Neuronal stem cell (in vitro differentiated cells): ENCODE measurements at regions not wholly inside any gene's neighbourhood (a gene's known extent, or its start where the extent isn't known, plus 50 kb on each side); places are given as distances from the start of the nearest gene placed in this dataset.
A peak's percentile ranks its signal among the peaks of the same experiment; 100 is the strongest.

Source experiments
- DNase-seq: peaks from one replicate; pipeline ENCODE4 v3.0.0-alpha.2; 2013; ENCODE audit warnings: low spot score
- H2AFZ ChIP-seq: one replicate; pipeline ENCODE4 v1.6.1; 2013; ENCODE audit warnings: mild to moderate bottlenecking, low read length, inconsistent platforms
- H2AK5ac ChIP-seq: 2 replicates; pipeline ENCODE4 v1.6.1; 2013; ENCODE audit warnings: low read depth, mild to moderate bottlenecking, inconsistent platforms, low read length, moderate library complexity, mixed read lengths
- H2BK120ac ChIP-seq: 2 replicates; pipeline ENCODE4 v1.6.1; 2013; ENCODE audit warnings: low read depth, mild to moderate bottlenecking, inconsistent platforms, low read length, moderate library complexity, mixed read lengths
- H2BK12ac ChIP-seq: one replicate; pipeline ENCODE4 v1.6.1; 2013; ENCODE audit warnings: low read length, inconsistent platforms
- H2BK15ac ChIP-seq: 2 replicates; pipeline ENCODE4 v1.6.1; 2013; ENCODE audit warnings: mild to moderate bottlenecking, low read length, inconsistent platforms, mixed read lengths
- H2BK5ac ChIP-seq: one replicate; pipeline ENCODE4 v1.6.1; 2013; ENCODE audit warnings: inconsistent platforms, mild to moderate bottlenecking, low read length, moderate library complexity
- H3K14ac ChIP-seq: one replicate; pipeline ENCODE4 v1.6.1; 2013; ENCODE audit warnings: low read length, inconsistent platforms
- H3K18ac ChIP-seq: 2 replicates; pipeline ENCODE4 v1.6.1; 2013; ENCODE audit warnings: low read length, inconsistent platforms
- H3K23ac ChIP-seq: 2 replicates; pipeline ENCODE4 v1.6.1; 2013; ENCODE audit warnings: low read depth, mild to moderate bottlenecking, mixed read lengths, low read length, inconsistent platforms; ENCODE audit not compliant: poor library complexity
- H3K27ac ChIP-seq: replicated peaks from 3 replicates; pipeline ENCODE4 v1.5.1; 2013; ENCODE audit warnings: low read length, inconsistent platforms
- H3K27me3 ChIP-seq, 3 experiments: 2 replicates each; pipeline ENCODE4 v1.6.1; 2013; ENCODE audit warnings: low read length in 3 of 3, mild to moderate bottlenecking in 2 of 3, inconsistent platforms in 1 of 3, low read depth in 1 of 3, mixed read lengths in 1 of 3, moderate library complexity in 1 of 3; ENCODE audit not compliant: control insufficient read depth in 3 of 3, insufficient read depth in 3 of 3
- H3K36me3 ChIP-seq, 2 donors: replicated peaks in 1 of 2; 2 replicates each; pipeline ENCODE4 v1.6.1; 2013; ENCODE audit warnings: low read length in 2 of 2; ENCODE audit not compliant: control insufficient read depth in 2 of 2, insufficient read depth in 2 of 2
- H3K4ac ChIP-seq: 2 replicates; pipeline ENCODE4 v1.6.1; 2013; ENCODE audit warnings: inconsistent platforms, mild to moderate bottlenecking, low read length, moderate library complexity
- H3K4me1 ChIP-seq, 2 donors: 1 replicate in 1 of 2; 2 replicates in 1 of 2; pipeline ENCODE4 v1.6.1; 2013; ENCODE audit warnings: low read length in 2 of 2, low read depth in 1 of 2; ENCODE audit not compliant: control insufficient read depth in 2 of 2, insufficient read depth in 1 of 2
- H3K4me2 ChIP-seq: one replicate; pipeline ENCODE4 v1.6.1; 2013; ENCODE audit warnings: mild to moderate bottlenecking, low read length, inconsistent platforms; ENCODE audit not compliant: insufficient read depth, poor library complexity, severe bottlenecking
- H3K4me3 ChIP-seq, 2 donors: 2 replicates each; pipeline ENCODE4 v1.5.1; 2013; ENCODE audit warnings: low read length in 2 of 2, mild to moderate bottlenecking in 2 of 2, inconsistent platforms in 1 of 2, moderate library complexity in 1 of 2
- H3K79me1 ChIP-seq: one replicate; pipeline ENCODE4 v1.6.1; 2013; ENCODE audit warnings: low read depth, mild to moderate bottlenecking, inconsistent platforms, low read length, moderate library complexity
- H3K9ac ChIP-seq: one replicate; pipeline ENCODE4 v1.6.1; 2013; ENCODE audit warnings: mild to moderate bottlenecking, low read depth, low read length, inconsistent platforms; ENCODE audit not compliant: poor library complexity
- H3K9me3 ChIP-seq, 2 donors: replicated peaks in 1 of 2; 2 replicates each; pipeline versions ENCODE3 to v1.6.1; 2013; ENCODE audit warnings: low read length in 2 of 2, mild to moderate bottlenecking in 2 of 2, inconsistent platforms in 1 of 2, low read depth in 1 of 2, mixed read lengths in 1 of 2, moderate library complexity in 1 of 2; ENCODE audit not compliant: control insufficient read depth in 2 of 2, insufficient read depth in 1 of 2
- H4K8ac ChIP-seq: one replicate; pipeline ENCODE4 v1.6.1; 2013; ENCODE audit warnings: low read depth, mild to moderate bottlenecking, inconsistent platforms, low read length, moderate library complexity
- H4K91ac ChIP-seq: one replicate; pipeline ENCODE4 v1.6.1; 2013; ENCODE audit warnings: low read length, low read depth, mild to moderate bottlenecking, inconsistent platforms; ENCODE audit not compliant: poor library complexity
- WGBS, 2 donors: extraction: QIAGEN DNeasy Blood & Tissue Kit; methylation state at CpG; one replicate each; pipeline ENCODE4 v1.1.7; 2013; ENCODE audit warnings: missing lambda C conversion rate in 2 of 2, mixed read lengths in 1 of 2; ENCODE audit not compliant: insufficient read length in 2 of 2, insufficient replicate concordance in 1 of 2; ENCODE audit errors: extremely low coverage in 2 of 2; 5-methylcytosine and 5-hydroxymethylcytosine counted together
- small RNA-seq: library from polyadenylated mRNA; stranded (forward); fragments of <200 nt; extraction: miRNeasy Mini kit (QIAGEN cat#:217004); gene quantifications from one replicate; pipeline ENCODE3, GENCODE V24; 2013; ENCODE audit not compliant: insufficient read depth

- DNase-seq: no peak
- no peak overlapping the region for H3K18ac ChIP-seq
- no peak overlapping the region for H4K8ac ChIP-seq
- no peak overlapping the region for H2AK5ac ChIP-seq
- H3K27ac ChIP-seq: no peak overlapping the region
- H3K79me1 ChIP-seq: no peaks in the 10 kb centered on the region
- H3K4me3 ChIP-seq: no peak overlapping the region
- WGBS, 2 donors: no CpG with 5 or more reads among the region's 1 CpG
- no peak overlapping the region for H2AFZ ChIP-seq
- no peak overlapping the region for H3K23ac ChIP-seq
- no peaks in the 10 kb centered on the region for H3K9me3 ChIP-seq
- H2BK15ac ChIP-seq: no peak overlapping the region
- H2BK120ac ChIP-seq: no peak overlapping the region
- peak overlapping the region; percentile 3 for H3K14ac ChIP-seq
- no peak overlapping the region for H2BK5ac ChIP-seq
- no peak overlapping the region for H4K91ac ChIP-seq
- no peak overlapping the region for H3K4ac ChIP-seq
- H3K36me3 ChIP-seq: no peaks in the 10 kb centered on the region
- no peak overlapping the region for H2BK12ac ChIP-seq
- peak overlapping the region; percentile 60 for H3K9ac ChIP-seq
- peaks cover 0 to 20% (median 0%) of the 10 kb centered on the region in 3 experiments for H3K27me3 ChIP-seq
- no peak overlapping the region for H3K4me2 ChIP-seq
- H3K4me1 ChIP-seq: no peaks in the 10 kb centered on the region
Measured at GRCh38 chr18:35918564-35918963, 53.9 kb upstream of the RMP24 start.

GRCh38 chr18:35919179-35919578 lies 53.3 kb upstream of the RMP24 start:
- no peaks in the 10 kb centered on the region for H3K79me1 ChIP-seq
- no peak overlapping the region for H4K91ac ChIP-seq
- peak overlapping the region; percentile 64 for H2BK120ac ChIP-seq
- no peaks in the 10 kb centered on the region for H3K36me3 ChIP-seq
- no peak overlapping the region for H3K18ac ChIP-seq
- no peak overlapping the region for H3K23ac ChIP-seq
- H2BK15ac ChIP-seq: no peak overlapping the region
- H2BK5ac ChIP-seq: no peak overlapping the region
- WGBS, 2 donors: no CpG with 5 or more reads among the region's 2 CpGs
- H2AK5ac ChIP-seq: no peak overlapping the region
- no peak overlapping the region for H3K9ac ChIP-seq
- H3K4me3 ChIP-seq: no peak overlapping the region
- no peak for DNase-seq
- H3K4me2 ChIP-seq: no peak overlapping the region
- H3K9me3 ChIP-seq: no peaks in the 10 kb centered on the region
- H2BK12ac ChIP-seq: no peak overlapping the region
- no peak overlapping the region for H3K4ac ChIP-seq
- no peak overlapping the region for H2AFZ ChIP-seq
- peaks cover 0 to 3% of the 10 kb centered on the region in 2 donors for H3K4me1 ChIP-seq
- peaks cover 0 to 16% (median 0%) of the 10 kb centered on the region in 3 experiments for H3K27me3 ChIP-seq
- no peak overlapping the region for H3K14ac ChIP-seq
- no peak overlapping the region for H4K8ac ChIP-seq
- no peak overlapping the region for H3K27ac ChIP-seq

- no peak overlapping the region for H2BK12ac ChIP-seq
- H3K4me3 ChIP-seq: no peak overlapping the region
- H3K79me1 ChIP-seq: no peaks in the 10 kb centered on the region
- H3K27me3 ChIP-seq: peaks cover 0 to 23% (median 0%) of the 10 kb centered on the region in 3 experiments
- no peak overlapping the region for H3K4ac ChIP-seq
- no peak overlapping the region for H3K4me2 ChIP-seq
- no peak overlapping the region for H2BK120ac ChIP-seq
- no CpG with 5 or more reads among the region's 1 CpG for WGBS, 2 donors
- H4K8ac ChIP-seq: no peak overlapping the region
- no peak overlapping the region for H3K9ac ChIP-seq
- DNase-seq: no peak
- no peak overlapping the region for H2BK5ac ChIP-seq
- H4K91ac ChIP-seq: no peak overlapping the region
- no peak overlapping the region for H3K14ac ChIP-seq
- no peak overlapping the region for H3K27ac ChIP-seq
- no peak overlapping the region for H2BK15ac ChIP-seq
- no peaks in the 10 kb centered on the region for H3K36me3 ChIP-seq
- no peaks in the 10 kb centered on the region for H3K9me3 ChIP-seq
- H2AK5ac ChIP-seq: no peak overlapping the region
- peak overlapping the region; percentile 31 for H3K23ac ChIP-seq
- peaks cover 0 to 3% of the 10 kb centered on the region in 2 donors for H3K4me1 ChIP-seq
- H2AFZ ChIP-seq: no peak overlapping the region
- H3K18ac ChIP-seq: no peak overlapping the region
Measured at GRCh38 chr18:35920623-35921022, 51.9 kb upstream of the RMP24 start.

Small RNA genes lying in the stretch of these regions (small RNA-seq; reads per million reads assigned to genes)
- gene MIR187: 51.3 reads per million, percentile 93 among the genes with 10 or more reads in this experiment
